NCI-H82 (cell line): ENCODE measurements at regions not wholly inside any gene's neighbourhood (a gene's known extent, or its start where the extent isn't known, plus 50 kb on each side); places are given as distances from the start of the nearest gene placed in this dataset.

ENCODE experiments used
- DNase-seq: peaks from one replicate; lab custom pipeline; 2025; lab: John Stamatoyannopoulos, UW

DNA sequence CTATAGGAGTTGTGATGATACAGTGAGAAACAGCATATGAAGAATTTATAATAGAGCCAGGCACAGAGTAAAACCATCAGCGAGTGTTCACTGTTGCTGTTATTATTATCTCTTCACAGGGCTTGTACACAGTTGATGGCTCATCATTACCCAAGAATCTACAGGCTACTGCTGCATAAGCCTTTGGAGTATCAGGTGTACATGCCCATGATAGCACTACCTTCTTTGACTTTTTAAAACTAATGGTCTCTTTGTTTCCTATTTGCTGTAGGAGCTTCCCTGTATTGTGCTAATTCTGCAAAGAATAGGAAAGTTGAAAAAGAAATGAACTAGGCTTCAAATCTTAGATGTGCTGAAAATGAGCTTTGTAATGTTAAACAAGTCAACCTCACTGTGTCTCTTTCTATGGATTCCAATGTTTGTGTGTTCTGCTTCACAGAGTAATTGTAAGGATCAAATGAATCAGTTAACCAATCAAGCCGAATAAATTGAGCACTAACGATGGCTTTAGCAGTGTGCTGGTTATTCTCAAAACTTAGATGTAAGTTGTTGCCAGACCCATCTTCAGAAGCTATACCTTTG is 138.8 kb downstream of the TUSC7 start:
- DNase-seq: no peak

DNA sequence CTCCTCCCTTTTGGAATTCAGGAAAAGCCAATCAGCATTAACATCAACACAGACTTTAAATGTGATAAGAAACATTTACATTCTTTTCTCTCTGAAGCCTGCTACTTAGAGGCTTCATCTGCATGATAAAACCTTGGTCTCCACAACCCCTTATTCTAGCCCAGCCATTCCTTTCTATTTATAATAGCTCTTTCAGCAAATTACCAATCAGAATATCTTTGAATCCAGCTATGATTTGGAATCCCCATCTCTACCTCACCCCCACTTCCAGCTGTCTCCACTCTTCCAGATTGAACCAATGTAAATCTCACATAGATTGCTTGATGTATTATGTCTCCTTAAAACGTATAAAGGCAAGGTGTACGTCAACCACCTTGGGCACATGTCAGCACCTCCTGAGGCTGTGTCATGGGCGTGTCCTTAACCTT is 139.7 kb downstream of the TUSC7 start:
- DNase-seq: no peak

DNA sequence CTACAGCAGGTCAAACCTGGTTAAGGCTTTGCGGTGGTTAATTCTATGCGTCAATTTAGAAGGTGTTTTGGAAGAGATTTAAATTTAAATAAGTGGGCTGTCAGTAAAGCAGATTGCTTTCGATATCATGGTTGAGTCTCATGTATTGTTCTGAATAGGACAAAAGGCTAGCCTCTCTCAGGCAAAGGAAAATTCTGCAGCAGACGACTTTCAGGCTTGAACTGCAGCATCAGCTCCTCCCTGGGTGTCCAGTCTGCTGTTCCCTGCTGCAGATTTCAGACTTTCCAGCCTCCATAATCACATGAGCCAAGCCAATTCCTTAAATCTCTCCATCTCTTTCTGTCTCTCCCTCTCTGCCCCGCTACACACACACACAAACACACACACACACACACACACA is 143.2 kb downstream of the TUSC7 start:
- no peak for DNase-seq

DNA sequence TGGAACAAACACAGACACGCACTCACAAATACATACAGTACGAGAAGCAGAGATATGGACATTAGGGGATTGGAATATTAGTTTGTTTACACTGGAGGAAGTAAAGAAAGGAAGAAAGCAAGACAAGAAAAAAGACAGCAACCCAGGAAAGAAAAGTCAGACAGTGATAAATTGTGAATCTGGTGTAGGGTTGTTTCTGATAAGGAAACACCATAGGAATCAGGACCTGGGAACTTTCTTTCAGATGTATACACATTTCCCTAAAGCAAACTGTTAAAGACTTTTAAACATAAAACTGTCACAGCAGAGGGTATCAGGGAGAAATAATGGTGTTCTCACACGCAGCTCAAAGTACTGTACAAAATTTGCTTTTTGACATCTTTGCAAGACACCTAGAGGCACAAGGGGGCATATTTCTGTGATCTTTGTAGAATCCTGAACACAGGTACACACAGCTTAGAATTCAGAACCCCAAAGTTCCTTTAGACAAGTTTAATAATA is 153.7 kb downstream of the TUSC7 start:
- no peak for DNase-seq

- peak; percentile 79 for DNase-seq
These were observed 154.4 kb downstream of the TUSC7 start for GRCh38 chr3:116863822-116864589.

GRCh38 chr3:116864590-116864927 is 155.0 kb downstream of the TUSC7 start:
- no peak for DNase-seq

GRCh38 chr3:116870379-116870778 is 160.8 kb downstream of the TUSC7 start:
- no peak for DNase-seq

GRCh38 chr3:116871905-116872304 is 162.3 kb downstream of the TUSC7 start:
- no peak for DNase-seq

GRCh38 chr3:116872688-116873087 is 163.1 kb downstream of the TUSC7 start:
- no peak for DNase-seq

DNA sequence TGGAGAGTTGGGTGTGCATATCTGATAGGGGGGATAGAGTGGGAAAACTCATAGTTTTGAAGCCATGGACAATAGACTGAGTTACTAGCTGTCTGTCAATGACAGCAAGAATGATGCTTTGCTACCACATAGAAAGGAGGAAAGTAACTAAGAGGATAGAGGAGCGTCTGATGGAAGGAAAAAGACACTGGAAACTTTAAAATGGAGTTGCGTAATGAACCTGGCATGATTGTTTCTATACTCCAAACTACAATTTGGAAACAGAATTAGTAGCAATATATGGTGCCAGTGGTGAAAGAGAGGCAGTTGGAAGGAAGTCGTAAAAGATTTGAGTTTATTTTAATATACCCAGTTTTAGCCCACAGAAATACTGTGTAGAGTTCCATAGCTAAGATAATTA is 163.6 kb downstream of the TUSC7 start:
- DNase-seq: no peak

DNA sequence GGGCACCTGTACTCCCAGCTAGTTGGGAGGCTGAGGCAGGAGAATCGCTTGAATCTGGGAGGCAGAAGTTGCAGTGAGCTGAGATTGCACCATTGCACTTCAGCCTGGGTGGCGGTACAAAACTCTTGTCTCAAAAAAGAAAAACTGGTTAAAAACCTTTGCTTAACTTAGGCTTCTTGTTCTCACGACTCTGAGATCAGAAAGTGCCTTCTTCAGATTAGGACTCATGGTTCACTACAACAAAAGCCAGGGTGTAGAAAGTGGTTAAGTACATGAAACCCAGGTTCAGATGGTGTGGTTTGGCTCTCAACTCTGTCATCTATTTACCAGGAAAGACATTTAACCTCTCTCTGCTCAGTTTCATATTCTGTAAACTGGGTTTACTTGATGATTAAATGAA is 168.4 kb downstream of the TUSC7 start:
- no peak for DNase-seq

DNA sequence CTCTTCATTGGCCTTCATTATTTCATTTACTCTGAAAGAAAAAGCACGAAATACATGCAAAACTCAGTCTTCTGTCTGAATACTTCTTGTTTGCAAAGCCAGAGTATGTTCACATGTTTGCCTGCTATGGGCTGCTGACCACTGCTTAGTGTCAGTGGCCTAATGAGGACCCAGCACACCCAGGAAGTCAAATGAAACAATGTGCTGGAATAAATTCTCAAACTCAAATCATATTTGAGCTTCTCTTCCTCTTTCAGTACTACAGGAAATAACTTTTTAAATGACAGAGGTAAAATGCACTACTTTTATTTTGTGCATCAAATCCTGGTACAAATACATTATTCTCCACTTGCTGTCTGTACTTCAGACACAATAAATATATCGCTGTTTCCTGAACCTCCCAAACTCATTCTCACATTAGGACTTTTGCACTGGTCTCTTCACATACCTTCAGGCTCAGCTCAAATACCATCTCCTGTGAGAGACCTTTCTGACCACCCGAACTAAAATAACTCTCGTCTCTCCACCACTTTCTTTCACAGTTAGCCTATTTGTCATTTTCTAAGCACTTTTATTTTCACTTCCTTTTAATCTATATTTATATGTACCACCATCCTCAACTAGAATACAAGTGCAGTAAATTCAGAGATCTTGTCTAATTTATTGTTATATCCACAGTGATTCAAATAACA is 176.8 kb downstream of the TUSC7 start:
- no peak for DNase-seq

GRCh38 chr3:116896116-116896515 is 186.5 kb downstream of the TUSC7 start:
- DNase-seq: no peak

- DNase-seq: no peak
These were observed 187.8 kb downstream of the TUSC7 start for GRCh38 chr3:116897382-116897781.

DNA sequence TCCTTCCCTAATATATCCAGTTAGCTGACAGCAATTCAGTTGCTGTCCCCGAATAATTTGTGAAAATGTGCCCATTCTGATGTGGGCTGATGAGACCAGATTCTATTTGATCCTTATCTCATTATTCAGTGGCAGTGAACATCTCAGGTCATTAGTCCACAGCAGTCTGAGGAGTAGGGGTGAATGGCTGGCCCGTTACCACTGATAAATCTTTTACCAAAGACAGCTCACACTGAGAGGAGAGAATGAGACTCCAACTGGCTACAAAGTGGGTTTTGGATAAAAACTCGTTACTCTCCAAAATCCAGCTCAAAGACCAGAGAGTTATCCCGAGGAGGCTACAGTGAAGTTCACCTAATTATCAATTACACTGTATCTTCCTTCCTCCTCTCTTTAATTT is 189.7 kb downstream of the TUSC7 start:
- DNase-seq: no peak

GRCh38 chr3:116905334-116905733 is 195.8 kb downstream of the TUSC7 start:
- no peak for DNase-seq

- DNase-seq: no peak
These were observed 196.2 kb downstream of the TUSC7 start for GRCh38 chr3:116905794-116906193.

GRCh38 chr3:116912116-116912515 is 202.5 kb downstream of the TUSC7 start:
- DNase-seq: no peak

GRCh38 chr3:116914004-116914403 is 204.4 kb downstream of the TUSC7 start:
- no peak for DNase-seq

DNA sequence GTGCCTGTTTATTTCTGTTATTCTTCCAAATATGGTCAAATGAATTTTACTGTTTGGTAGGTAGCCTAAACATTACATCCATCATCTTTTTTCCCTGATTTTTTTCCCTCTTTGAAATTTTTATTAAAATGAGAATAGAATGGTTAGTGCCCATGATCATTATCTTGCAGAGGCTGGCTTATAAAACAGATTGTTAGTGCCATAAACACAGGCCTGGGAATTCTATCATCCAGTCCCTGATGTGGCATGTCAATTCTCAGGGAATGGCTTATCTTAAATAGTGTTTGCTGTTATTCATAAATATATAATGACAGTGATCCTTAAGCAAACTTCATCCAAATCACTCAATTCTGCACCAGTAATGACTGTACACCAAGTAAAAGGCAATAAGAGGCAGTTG is 207.3 kb downstream of the TUSC7 start:
- DNase-seq: no peak

DNA sequence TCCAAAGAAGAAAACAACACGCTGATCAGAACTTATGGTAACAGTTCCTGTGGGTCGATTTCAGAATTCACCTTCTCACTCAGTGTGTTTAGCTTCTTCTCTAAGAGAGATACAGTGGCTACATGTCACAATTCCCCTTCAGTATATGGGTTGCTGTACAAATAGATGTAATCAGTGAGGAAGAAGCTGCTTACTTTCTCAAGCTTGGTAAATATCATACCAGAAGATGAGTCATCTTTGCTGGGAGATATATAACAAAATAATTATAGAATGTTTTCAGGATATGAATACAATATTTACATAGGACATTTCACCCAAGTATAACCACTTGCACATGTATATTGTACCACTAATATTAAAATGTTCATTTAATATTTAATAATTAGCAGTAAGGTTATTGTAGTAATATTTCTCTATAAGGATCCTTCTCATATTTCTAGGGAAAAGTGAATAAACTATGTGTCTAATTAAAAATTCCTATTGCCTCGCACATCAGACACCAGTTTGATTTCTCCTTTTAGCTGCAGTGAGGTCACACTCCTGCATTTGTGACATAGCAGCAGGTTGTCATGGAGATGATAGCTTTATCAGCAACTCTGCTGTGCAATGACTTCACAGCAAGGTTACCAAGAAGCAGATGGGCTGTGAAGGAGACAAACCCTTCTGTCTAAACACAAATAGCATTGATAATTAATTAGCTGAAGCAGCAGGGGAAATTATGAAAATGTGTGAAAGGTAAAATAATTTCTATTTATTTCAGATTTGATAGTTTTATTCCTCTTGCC is 211.4 kb downstream of the TUSC7 start:
- no peak for DNase-seq

GRCh38 chr3:116927918-116928317 is 218.3 kb downstream of the TUSC7 start:
- no peak for DNase-seq
